ENCODE measurements at regions not wholly inside any gene's neighbourhood (a gene's known extent, or its start where the extent isn't known, plus 50 kb on each side); places are given as distances from the start of the nearest gene placed in this dataset.

- TF ChIP-seq FOS (IDR thresholded peaks at IDR 0.05; ENCODE audit: borderline replicate concordance, extremely low read depth, insufficient read length) (no peak), ZNF274 (IDR thresholded peaks at IDR 0.05; ENCODE audit: insufficient read depth, insufficient read length) (no peak), HDGF (IDR thresholded peaks at IDR 0.05) (no peak), ZNF622 (IDR thresholded peaks at IDR 0.05) (no peak), ZNF207 (IDR thresholded peaks at IDR 0.05; ENCODE audit: borderline replicate concordance) (no peak), HDAC2 (IDR thresholded peaks at IDR 0.05) (no peak), EP300 (IDR thresholded peaks at IDR 0.05; ENCODE audit: borderline replicate concordance in 1 of 2, control insufficient read depth in 1 of 2, low read depth in 2 of 2, low read length in 2 of 2) (peak; percentile 58 to 89; a peak in 3 of 4 replicates), CHD1 (IDR thresholded peaks at IDR 0.05; ENCODE audit: low read depth, low read length) (no peak), PRDM15 (CRISPR knock-in tag; IDR thresholded peaks at IDR 0.05) (no peak), IKZF1 (conservative IDR thresholded peaks at IDR 0.05) (peak; percentile 85), SRF (IDR thresholded peaks at IDR 0.05; ENCODE audit: low read depth in 2 of 2, low read length in 2 of 2) (peak in 1 of 2 experiments; percentile 36; a peak in 1 of 4 replicates), USF1 (IDR thresholded peaks at IDR 0.05; ENCODE audit: borderline replicate concordance, extremely low read length, insufficient read depth, low read depth, low read length) (no peak), ZZZ3 (IDR thresholded peaks at IDR 0.05; ENCODE audit: control insufficient read depth, insufficient read length, low read depth) (no peak), POLR2AphosphoS2 (IDR thresholded peaks at IDR 0.05; ENCODE audit: low read depth, low read length) (no peak), CHD4 (IDR thresholded peaks at IDR 0.05) (no peak), TCF12 (IDR thresholded peaks at IDR 0.05; ENCODE audit: low read depth, low read length) (0 out of 2 replicates have a peak, but pooled peaks have one; percentile 59), STAT1 (conservative IDR thresholded peaks at IDR 0.05) (no peak), GABPA (IDR thresholded peaks at IDR 0.05; ENCODE audit: low read depth) (no peak), CHD2 (IDR thresholded peaks at IDR 0.05; ENCODE audit: borderline replicate concordance, low read depth, low read length) (peak; percentile 65; the same call in 1 of the 2 replicates), TCF7 (IDR thresholded peaks at IDR 0.05; ENCODE audit: borderline replicate concordance) (no peak; the same call in 1 of the 2 replicates), BRCA1 (IDR thresholded peaks at IDR 0.05; ENCODE audit: low read depth, low read length) (no peak), EGR1 (IDR thresholded peaks at IDR 0.05; ENCODE audit: borderline replicate concordance in 1 of 2, low read depth in 2 of 2, low read length in 2 of 2) (no peak), PAX8 (IDR thresholded peaks at IDR 0.05) (no peak; the same call in 1 of the 2 replicates), BCL11A (IDR thresholded peaks at IDR 0.05; ENCODE audit: low read depth, low read length) (peak; percentile 82)
These were observed 60.0 kb upstream of the ATP5PO start (continued) for GRCh38 chr21:33975548-33976081.

Measured in GM12878 (cell line).